BJ (cell line): ENCODE measurements at regions not wholly inside any gene's neighbourhood (a gene's known extent, or its start where the extent isn't known, plus 50 kb on each side); places are given as distances from the start of the nearest gene placed in this dataset.

Experiments
- CTCF ChIA-PET: fragments of 350-600 bp; formaldehyde crosslinking; extraction: SDS; loops from one replicate; lab custom pipeline; 2021; ENCODE audit warnings: antibody characterized with exemption, inconsistent platforms; lab: Yijun Ruan, JAX
- POLR2A ChIA-PET: fragments of 300-600 bp; sonication (Branson Sonifier 250); formaldehyde crosslinking; extraction: SDS; loops from one replicate; lab custom pipeline; 2021; ENCODE audit warnings: antibody characterized with exemption; lab: Charles Lee
- DNase-seq: peaks from one replicate; pipeline ENCODE4 v3.0.0-alpha.2; 2011; ENCODE audit warnings: low read depth
- H3K27me3 ChIP-seq: 2 replicates; pipeline ENCODE4 v1.6.0; 2011; ENCODE audit warnings: low read length; ENCODE audit not compliant: control insufficient read depth, insufficient read depth
- H3K36me3 ChIP-seq: 2 replicates; pipeline ENCODE4 v1.5.1; 2011; ENCODE audit warnings: low read length; ENCODE audit not compliant: control insufficient read depth, insufficient read depth
- H3K4me3 ChIP-seq: 2 replicates; pipeline ENCODE4 v1.5.1; 2011; ENCODE audit warnings: low read depth, mild to moderate bottlenecking, control low read depth, low read length
- CTCF ChIP-seq: IDR thresholded peaks from 2 replicates; pipeline ENCODE4 v1.5.1; 2011; ENCODE audit warnings: low read depth, mild to moderate bottlenecking, control low read depth, inconsistent platforms, low read length, moderate library complexity; ENCODE audit not compliant: insufficient read depth

GRCh38 chr5:102031711-102032110, 264.4 kb downstream of the SLCO4C1 start:
- POLR2A ChIA-PET, result no interaction called here
- no peak for TF ChIP-seq CTCF
- Histone ChIP-seq H3K36me3 (no peaks in the 10 kb centered on the region), H3K27me3 (no peaks in the 10 kb centered on the region), H3K4me3 (no peak overlapping the region)
- no peak for DNase-seq
- CTCF ChIA-PET, result no interaction called here

- ChIA-PET POLR2A (no interaction called here), CTCF (no interaction called here)
- TF ChIP-seq CTCF, result no peak
- no peaks in the 10 kb centered on the region for H3K27me3 ChIP-seq
- H3K4me3 ChIP-seq, result no peak overlapping the region
- no peaks in the 10 kb centered on the region for H3K36me3 ChIP-seq
- no peak for DNase-seq
Measured at GRCh38 chr5:102018690-102019089, 277.4 kb downstream of the SLCO4C1 start.

- TF ChIP-seq CTCF, result no peak
- Histone ChIP-seq H3K27me3 (no peaks in the 10 kb centered on the region), H3K36me3 (no peaks in the 10 kb centered on the region), H3K4me3 (no peak overlapping the region)
- CTCF ChIA-PET, result no interaction called here
- DNase-seq, result no peak
- POLR2A ChIA-PET, result no interaction called here
Measured at GRCh38 chr5:102018279-102018678, 277.8 kb downstream of the SLCO4C1 start.

- no peak for TF ChIP-seq CTCF
- ChIA-PET CTCF (no interaction called here), POLR2A (no interaction called here)
- Histone ChIP-seq H3K27me3 (no peaks in the 10 kb centered on the region), H3K4me3 (no peak overlapping the region), H3K36me3 (no peaks in the 10 kb centered on the region)
- no peak for DNase-seq
Measured at GRCh38 chr5:102014371-102014770, 281.7 kb downstream of the SLCO4C1 start.

GRCh38 chr5:102010644-102011043, 285.4 kb downstream of the SLCO4C1 start:
- CTCF ChIA-PET, result no interaction called here
- no peak for TF ChIP-seq CTCF
- no peak overlapping the region for H3K4me3 ChIP-seq
- no peaks in the 10 kb centered on the region for H3K36me3 ChIP-seq
- H3K27me3 ChIP-seq, result no peaks in the 10 kb centered on the region
- no peak for DNase-seq
- POLR2A ChIA-PET, result no interaction called here
